IMR-90 (cell line): ENCODE measurements at regions not wholly inside any gene's neighbourhood (a gene's known extent, or its start where the extent isn't known, plus 50 kb on each side); places are given as distances from the start of the nearest gene placed in this dataset.

Experiments used
- RFX5 ChIP-seq: IDR thresholded peaks from 2 replicates; pipeline ENCODE4 v1.8.0; 2012; ENCODE audit warnings: low read depth, mild to moderate bottlenecking, low read length, moderate library complexity
- TF ChIP-seq, protein P1 (sequence below): conservative IDR thresholded peaks from 2 replicates; pipeline ENCODE4 v1.5.1; 2012; ENCODE audit warnings: mild to moderate bottlenecking, low read depth, low read length, improper control_type of control experiment

- TF ChIP-seq, protein P1, sequence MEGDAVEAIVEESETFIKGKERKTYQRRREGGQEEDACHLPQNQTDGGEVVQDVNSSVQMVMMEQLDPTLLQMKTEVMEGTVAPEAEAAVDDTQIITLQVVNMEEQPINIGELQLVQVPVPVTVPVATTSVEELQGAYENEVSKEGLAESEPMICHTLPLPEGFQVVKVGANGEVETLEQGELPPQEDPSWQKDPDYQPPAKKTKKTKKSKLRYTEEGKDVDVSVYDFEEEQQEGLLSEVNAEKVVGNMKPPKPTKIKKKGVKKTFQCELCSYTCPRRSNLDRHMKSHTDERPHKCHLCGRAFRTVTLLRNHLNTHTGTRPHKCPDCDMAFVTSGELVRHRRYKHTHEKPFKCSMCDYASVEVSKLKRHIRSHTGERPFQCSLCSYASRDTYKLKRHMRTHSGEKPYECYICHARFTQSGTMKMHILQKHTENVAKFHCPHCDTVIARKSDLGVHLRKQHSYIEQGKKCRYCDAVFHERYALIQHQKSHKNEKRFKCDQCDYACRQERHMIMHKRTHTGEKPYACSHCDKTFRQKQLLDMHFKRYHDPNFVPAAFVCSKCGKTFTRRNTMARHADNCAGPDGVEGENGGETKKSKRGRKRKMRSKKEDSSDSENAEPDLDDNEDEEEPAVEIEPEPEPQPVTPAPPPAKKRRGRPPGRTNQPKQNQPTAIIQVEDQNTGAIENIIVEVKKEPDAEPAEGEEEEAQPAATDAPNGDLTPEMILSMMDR = no peak
- no peak for TF ChIP-seq RFX5
Observed at GRCh38 chr5:169411786-169412430, 111.0 kb upstream of the SLIT3 start.
